OCI-LY1 (cell line): ENCODE measurements at regions not wholly inside any gene's neighbourhood (a gene's known extent, or its start where the extent isn't known, plus 50 kb on each side); places are given as distances from the start of the nearest gene placed in this dataset.

Experiments
- H2AFZ ChIP-seq: fragments of 200-600 bp; sonication (generic), shearing (Covaris generic); 2 replicates; pipeline ENCODE4 v1.6.0; 2014; ENCODE audit warnings: antibody characterized with exemption, mild to moderate bottlenecking, low read length
- H3F3A ChIP-seq: fragments of 200-600 bp; sonication (generic), shearing (Covaris generic); 2 replicates; pipeline ENCODE4 v1.6.0; 2014; ENCODE audit warnings: mild to moderate bottlenecking, antibody characterized with exemption, low read length, moderate library complexity; ENCODE audit not compliant: insufficient read depth
- H3K27ac ChIP-seq: fragments of 200-600 bp; sonication (generic); 2 replicates; pipeline ENCODE4 v1.5.1; 2014; ENCODE audit warnings: low read length, mixed run types, mild to moderate bottlenecking, low read depth; ENCODE audit not compliant: poor library complexity, severe bottlenecking
- H3K27me3 ChIP-seq: fragments of 200-600 bp; sonication (generic); 2 replicates; pipeline ENCODE4 v1.6.0; 2014; ENCODE audit warnings: antibody characterized with exemption, mild to moderate bottlenecking, low read length, moderate library complexity; ENCODE audit not compliant: insufficient read depth
- H3K36me3 ChIP-seq: fragments of 200-600 bp; sonication (generic); 2 replicates; pipeline ENCODE4 v1.6.1; 2014; ENCODE audit warnings: mild to moderate bottlenecking, antibody characterized with exemption, low read length, moderate library complexity, mixed read lengths; ENCODE audit not compliant: insufficient read depth
- H3K4me1 ChIP-seq: fragments of 200-600 bp; sonication (generic); 2 replicates; pipeline ENCODE4 v1.5.1; 2014; ENCODE audit warnings: mild to moderate bottlenecking, low read length, moderate library complexity; ENCODE audit not compliant: insufficient read depth, severe bottlenecking
- H3K4me2 ChIP-seq: fragments of 200-600 bp; sonication (generic), shearing (Covaris generic); 2 replicates; pipeline ENCODE4 v1.6.1; 2014; ENCODE audit warnings: low read length
- H3K4me3 ChIP-seq: fragments of 200-600 bp; sonication (generic); 2 replicates; pipeline ENCODE4 v1.5.1; 2014; ENCODE audit warnings: low read length, low read depth, mild to moderate bottlenecking, mixed read lengths; ENCODE audit not compliant: poor library complexity, severe bottlenecking
- H3K79me2 ChIP-seq: fragments of 200-600 bp; shearing (Covaris generic); 2 replicates; pipeline ENCODE4 v1.6.1; 2016; ENCODE audit warnings: mixed run types, low read length, mixed read lengths; ENCODE audit not compliant: insufficient read depth
- H3K9ac ChIP-seq: fragments of 200-600 bp; sonication (generic), shearing (Covaris generic); 2 replicates; pipeline ENCODE4 v1.6.1; 2014; ENCODE audit warnings: mild to moderate bottlenecking, low read length, mixed read lengths
- H3K9me2 ChIP-seq: fragments of 200-600 bp; sonication (generic), shearing (Covaris generic); 2 replicates; pipeline ENCODE4 v1.6.1; 2014; ENCODE audit warnings: low read depth, mild to moderate bottlenecking, low read length, mixed read lengths
- H3K9me3 ChIP-seq: fragments of 200-600 bp; shearing (Covaris generic); 2 replicates; pipeline ENCODE4 v1.6.1; 2014; ENCODE audit warnings: low read length, mixed read lengths
- H4K20me1 ChIP-seq: fragments of 200-600 bp; sonication (generic), shearing (Covaris generic); 2 replicates; pipeline ENCODE4 v1.6.0; 2016; ENCODE audit warnings: mild to moderate bottlenecking, low read length; ENCODE audit not compliant: insufficient read depth
- EZH2 ChIP-seq: fragments of 200-600 bp; sonication (generic), shearing (Covaris generic); IDR thresholded peaks from 2 replicates; pipeline ENCODE4 v1.8.0; 2017; ENCODE audit warnings: borderline replicate concordance, mixed run types, mild to moderate bottlenecking, antibody characterized with exemption, low read length, moderate library complexity, mixed read lengths
- TF ChIP-seq, protein P1 (sequence below): fragments of 200-600 bp; sonication (generic), shearing (Covaris generic); IDR thresholded peaks from 2 replicates; pipeline ENCODE4 v1.5.1; 2017; ENCODE audit warnings: mild to moderate bottlenecking, antibody characterized with exemption, low read length, moderate library complexity, mixed read lengths

DNA sequence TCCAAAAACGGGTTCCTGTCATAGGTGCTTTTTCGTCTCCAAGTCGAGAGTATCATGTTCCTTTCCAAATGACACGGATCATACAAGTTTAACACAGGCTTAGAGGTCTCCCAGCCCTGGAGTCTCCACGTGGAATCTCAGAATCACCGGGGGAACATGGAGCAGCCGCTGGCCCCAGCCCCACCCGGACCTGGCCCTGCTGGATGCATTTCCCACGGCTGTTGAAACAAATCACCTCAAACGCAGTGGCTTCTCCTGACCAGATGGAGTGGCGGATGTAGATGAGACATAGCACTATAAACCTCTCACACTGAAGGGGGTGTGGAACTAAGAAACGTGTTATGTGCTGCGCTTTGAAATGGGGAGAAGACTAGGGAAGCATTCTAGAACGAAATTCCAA is 70.0 kb upstream of the FRMD1 start:
- H2AFZ ChIP-seq: no peak overlapping the region

DNA sequence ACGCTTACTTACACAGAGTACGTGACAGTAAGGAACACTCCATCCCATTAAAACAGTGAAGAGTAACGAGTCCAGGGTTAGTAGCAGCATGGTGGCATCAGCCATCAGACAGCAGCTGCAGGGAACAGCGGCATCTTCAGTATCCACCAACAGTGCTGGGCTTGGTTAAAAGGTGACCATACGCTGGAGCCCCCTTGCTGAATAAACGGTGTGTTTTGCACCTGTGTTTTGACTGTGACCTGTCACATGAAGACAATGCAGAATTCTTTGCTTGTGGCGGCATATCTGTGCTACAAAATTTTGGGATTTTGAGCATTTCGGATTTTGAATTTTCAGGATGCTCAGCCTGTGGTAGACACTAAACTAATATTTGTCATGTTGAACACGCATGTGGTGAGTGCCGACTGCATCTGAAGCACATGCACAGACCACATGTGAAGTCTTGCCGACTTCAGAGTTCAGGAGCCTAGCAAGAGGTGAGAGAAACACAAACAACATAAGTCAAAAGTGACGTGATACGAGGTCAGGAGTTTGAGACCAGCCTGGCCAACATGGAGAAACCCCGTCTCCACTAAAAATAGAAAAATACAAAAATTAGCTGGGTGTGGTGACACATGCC is 69.3 kb upstream of the FRMD1 start:
- H4K20me1 ChIP-seq: no peaks in the 10 kb centered on the region
- peaks cover 7% of the 10 kb centered on the region for H3K27me3 ChIP-seq

More for the DNA sequence above, 70.0 kb upstream of the FRMD1 start:
- Histone ChIP-seq H3K9ac (no peak overlapping the region), H3K36me3 (no peaks in the 10 kb centered on the region), H3F3A (no peaks in the 10 kb centered on the region), H3K9me3 (no peaks in the 10 kb centered on the region), H3K9me2 (no peaks in the 10 kb centered on the region), H3K27ac (no peak overlapping the region), H4K20me1 (no peaks in the 10 kb centered on the region), H3K27me3 (peaks cover 7% of the 10 kb centered on the region), H3K4me1 (no peaks in the 10 kb centered on the region), H3K4me2 (no peak overlapping the region), H3K4me3 (no peak overlapping the region), H3K79me2 (no peaks in the 10 kb centered on the region)
- TF ChIP-seq, protein P1, sequence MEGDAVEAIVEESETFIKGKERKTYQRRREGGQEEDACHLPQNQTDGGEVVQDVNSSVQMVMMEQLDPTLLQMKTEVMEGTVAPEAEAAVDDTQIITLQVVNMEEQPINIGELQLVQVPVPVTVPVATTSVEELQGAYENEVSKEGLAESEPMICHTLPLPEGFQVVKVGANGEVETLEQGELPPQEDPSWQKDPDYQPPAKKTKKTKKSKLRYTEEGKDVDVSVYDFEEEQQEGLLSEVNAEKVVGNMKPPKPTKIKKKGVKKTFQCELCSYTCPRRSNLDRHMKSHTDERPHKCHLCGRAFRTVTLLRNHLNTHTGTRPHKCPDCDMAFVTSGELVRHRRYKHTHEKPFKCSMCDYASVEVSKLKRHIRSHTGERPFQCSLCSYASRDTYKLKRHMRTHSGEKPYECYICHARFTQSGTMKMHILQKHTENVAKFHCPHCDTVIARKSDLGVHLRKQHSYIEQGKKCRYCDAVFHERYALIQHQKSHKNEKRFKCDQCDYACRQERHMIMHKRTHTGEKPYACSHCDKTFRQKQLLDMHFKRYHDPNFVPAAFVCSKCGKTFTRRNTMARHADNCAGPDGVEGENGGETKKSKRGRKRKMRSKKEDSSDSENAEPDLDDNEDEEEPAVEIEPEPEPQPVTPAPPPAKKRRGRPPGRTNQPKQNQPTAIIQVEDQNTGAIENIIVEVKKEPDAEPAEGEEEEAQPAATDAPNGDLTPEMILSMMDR: no peak
- TF ChIP-seq EZH2: no peak

DNA sequence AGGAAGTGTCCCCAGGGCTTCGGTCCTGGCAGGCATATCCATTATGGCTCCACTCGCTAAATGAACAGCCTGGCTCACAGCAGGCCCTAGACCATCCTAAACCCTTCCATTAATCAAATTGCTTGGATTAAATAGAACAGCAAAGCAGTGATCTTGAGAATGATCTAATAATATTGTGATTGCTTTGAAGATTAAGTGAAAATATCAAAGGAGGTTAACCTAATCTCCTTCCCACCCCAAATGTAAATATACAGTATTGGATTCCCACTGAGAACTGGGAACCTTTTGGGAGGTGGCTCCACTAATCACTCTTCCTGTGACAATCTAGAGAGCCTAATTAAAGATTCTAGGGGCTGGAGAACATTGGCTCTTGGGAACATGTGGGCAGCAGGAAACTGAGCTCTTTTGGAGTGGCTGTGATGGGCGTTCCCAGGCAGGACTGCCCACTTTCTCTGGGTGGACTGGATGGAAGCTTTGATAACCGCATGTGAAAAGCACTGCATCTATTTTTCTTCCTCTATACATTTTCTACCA is 68.3 kb upstream of the FRMD1 start:
- Histone ChIP-seq H3K36me3 (no peaks in the 10 kb centered on the region), H3K79me2 (no peaks in the 10 kb centered on the region), H3K9ac (no peak overlapping the region), H4K20me1 (no peaks in the 10 kb centered on the region), H3K4me2 (no peak overlapping the region), H3K27me3 (no peaks in the 10 kb centered on the region; the same call in 1 of the 2 replicates), H3K4me1 (no peaks in the 10 kb centered on the region), H2AFZ (no peak overlapping the region), H3K4me3 (no peak overlapping the region), H3K9me2 (no peaks in the 10 kb centered on the region), H3K9me3 (no peaks in the 10 kb centered on the region), H3F3A (no peaks in the 10 kb centered on the region), H3K27ac (no peak overlapping the region)
- TF ChIP-seq, protein P1: no peak
- no peak for TF ChIP-seq EZH2

More for the DNA sequence above, 69.3 kb upstream of the FRMD1 start:
- Histone ChIP-seq H3K4me2 (no peak overlapping the region), H3K4me3 (no peak overlapping the region), H3K9ac (no peak overlapping the region), H2AFZ (no peak overlapping the region), H3K79me2 (no peaks in the 10 kb centered on the region), H3K36me3 (no peaks in the 10 kb centered on the region), H3K9me3 (no peaks in the 10 kb centered on the region), H3F3A (no peaks in the 10 kb centered on the region), H3K9me2 (no peaks in the 10 kb centered on the region), H3K4me1 (no peaks in the 10 kb centered on the region), H3K27ac (no peak overlapping the region)
- TF ChIP-seq, protein P1: no peak
